HAP-1 (cell line): ENCODE measurements at regions not wholly inside any gene's neighbourhood (a gene's known extent, or its start where the extent isn't known, plus 50 kb on each side); places are given as distances from the start of the nearest gene placed in this dataset.
"Not testable (repeated sequence)": the region's sequence is repeated elsewhere in the genome, so short reads cannot be mapped to it uniquely, and the experiment has no call there.

Experiments used
- DNase-seq, 2 experiments: peaks; one replicate each; pipeline ENCODE4 v3.0.0-alpha.2; 2016 to 2020; ENCODE audit warnings: low spot score in 2 of 2
- H3K27me3 ChIP-seq: fragments of 250-450 bp; sonication (Bioruptor Pico); 2 replicates; pipeline ENCODE4 v1.5.1; 2020; ENCODE audit warnings: low read depth, mild to moderate bottlenecking, moderate library complexity
- H3K36me3 ChIP-seq: fragments of 250-450 bp; sonication (Bioruptor Pico); replicated peaks from 2 replicates; pipeline ENCODE4 v1.5.1; 2020; ENCODE audit warnings: mild to moderate bottlenecking
- H3K4me1 ChIP-seq: fragments of 250-450 bp; sonication (Bioruptor Pico); 2 replicates; pipeline ENCODE4 v1.5.1; 2020; ENCODE audit warnings: mild to moderate bottlenecking
- H3K4me3 ChIP-seq: fragments of 250-450 bp; sonication (Bioruptor Pico); 2 replicates; pipeline ENCODE4 v1.5.1; 2020; ENCODE audit warnings: mild to moderate bottlenecking, moderate library complexity
- H3K9me3 ChIP-seq: fragments of 250-450 bp; sonication (Bioruptor Pico); 2 replicates; pipeline ENCODE4 v1.5.1; 2020; ENCODE audit warnings: mild to moderate bottlenecking, moderate library complexity
- in situ Hi-C: fragments of 300-500 bp; cut with MboI; formaldehyde crosslinking; loops from 3 replicates; pipeline ENCODE4 v1.14.3; 2020; ENCODE audit warnings: low sequenced_read_pairs, inconsistent platforms, mixed read lengths

GRCh38 chr22:46044621-46045458, 67.9 kb upstream of the WNT7B start:
- in situ Hi-C loops: loop anchor here (25.0 kb wide), 1 partner anchor 108 kb away; no protein-coding TSS in a partner anchor
- H3K4me3 ChIP-seq: peak overlapping the region; percentile 30

DNA sequence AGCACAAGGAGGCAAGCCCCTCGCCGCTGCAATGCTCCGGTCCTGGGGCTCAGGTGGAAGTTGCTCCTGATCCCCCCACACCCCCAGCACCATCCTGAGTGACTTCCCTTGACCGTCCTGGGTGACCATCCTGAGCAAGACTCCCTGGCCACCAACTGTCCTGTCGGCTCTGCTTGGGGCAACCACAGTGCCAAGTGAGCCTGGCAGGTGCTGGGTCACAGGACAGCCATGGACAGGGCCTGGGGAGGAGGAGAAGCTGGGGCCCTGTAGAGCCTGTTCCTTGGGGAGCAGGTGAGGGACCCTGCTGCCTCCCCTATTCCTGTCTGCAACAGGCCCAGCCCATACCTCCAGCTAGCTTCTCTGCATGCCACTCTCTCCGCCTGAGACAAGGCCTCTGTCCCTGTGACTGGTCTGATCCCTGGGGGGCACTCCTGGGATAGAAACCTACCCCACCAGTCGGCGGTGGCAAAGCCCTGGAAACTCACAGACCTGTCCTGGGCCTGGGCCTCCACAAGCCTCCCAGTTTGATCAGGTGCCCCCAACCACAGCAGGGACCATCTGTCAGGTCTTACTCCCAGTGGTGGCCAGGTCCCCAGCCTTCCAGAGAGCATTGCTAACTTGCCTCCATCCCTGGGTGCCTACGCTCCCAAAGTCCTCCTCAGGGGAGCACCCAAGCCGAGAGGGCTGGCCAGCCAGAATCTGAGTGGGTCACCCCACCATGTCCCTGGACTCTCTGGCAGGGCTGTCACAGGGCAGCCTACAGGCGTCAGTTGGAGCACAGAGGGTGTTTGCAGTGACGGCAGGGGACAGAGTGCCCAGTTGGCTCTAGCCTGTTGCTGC, 68.7 kb upstream of the WNT7B start:
- H3K4me3 ChIP-seq: peak overlapping the region; percentile 25
- H3K4me1 ChIP-seq: peaks cover 45% of the 10 kb centered on the region
- no peaks in the 10 kb centered on the region for H3K27me3 ChIP-seq
- in situ Hi-C loops: loop anchor here (25.0 kb wide), 1 partner anchor 108 kb away; no protein-coding TSS in a partner anchor
- no peaks in the 10 kb centered on the region for H3K9me3 ChIP-seq
- DNase-seq: no peak
- peaks cover 5% of the 10 kb centered on the region; the same call in 1 of the 2 replicates for H3K36me3 ChIP-seq

More at GRCh38 chr22:46044621-46045458, 67.9 kb upstream of the WNT7B start:
- H3K4me1 ChIP-seq: peaks cover 50% of the 10 kb centered on the region
- H3K27me3 ChIP-seq: no peaks in the 10 kb centered on the region
- peak in 1 of 2 experiments; percentile 57 for DNase-seq
- peaks cover 5% of the 10 kb centered on the region; the same call in 1 of the 2 replicates for H3K36me3 ChIP-seq
- H3K9me3 ChIP-seq: no peaks in the 10 kb centered on the region

- in situ Hi-C loops: loop anchor here (25.0 kb wide), 1 partner anchor 109 kb away; no protein-coding TSS in a partner anchor
- H3K36me3 ChIP-seq: peaks cover 5% of the 10 kb centered on the region; the same call in 1 of the 2 replicates
- no peak for DNase-seq
- no peaks in the 10 kb centered on the region for H3K27me3 ChIP-seq
- no peaks in the 10 kb centered on the region for H3K9me3 ChIP-seq
- H3K4me3 ChIP-seq: no peak overlapping the region
- H3K4me1 ChIP-seq: peaks cover 38% of the 10 kb centered on the region
Measured at GRCh38 chr22:46046299-46046685, 69.3 kb upstream of the WNT7B start.

DNA sequence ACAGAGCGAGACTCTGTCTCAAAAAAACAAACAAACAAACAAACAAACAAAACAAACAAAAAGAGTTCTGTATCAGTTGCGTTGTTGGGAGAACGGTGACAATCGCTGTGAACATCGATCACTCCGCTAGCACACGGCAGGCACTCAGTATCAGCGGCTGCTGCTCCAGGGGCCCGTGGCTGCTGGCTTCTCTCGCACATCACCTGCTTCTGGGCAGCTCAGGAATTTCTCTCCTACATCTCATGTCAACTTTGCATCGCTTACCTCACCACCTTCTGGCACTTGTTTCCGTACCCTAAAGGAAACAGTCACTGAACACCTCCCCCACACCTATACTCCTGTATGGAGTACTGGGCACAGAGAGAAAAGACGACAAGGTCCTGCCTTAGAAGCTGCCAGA, 70.3 kb upstream of the WNT7B start:
- DNase-seq: no peak
- Histone ChIP-seq H3K9me3 (no peaks in the 10 kb centered on the region), H3K27me3 (no peaks in the 10 kb centered on the region), H3K4me1 (peaks cover 29% of the 10 kb centered on the region), H3K4me3 (no peak overlapping the region), H3K36me3 (peaks cover 5% of the 10 kb centered on the region; the same call in 1 of the 2 replicates)
- in situ Hi-C loops: loop anchor here (25.0 kb wide), 1 partner anchor 110 kb away; no protein-coding TSS in a partner anchor

DNA sequence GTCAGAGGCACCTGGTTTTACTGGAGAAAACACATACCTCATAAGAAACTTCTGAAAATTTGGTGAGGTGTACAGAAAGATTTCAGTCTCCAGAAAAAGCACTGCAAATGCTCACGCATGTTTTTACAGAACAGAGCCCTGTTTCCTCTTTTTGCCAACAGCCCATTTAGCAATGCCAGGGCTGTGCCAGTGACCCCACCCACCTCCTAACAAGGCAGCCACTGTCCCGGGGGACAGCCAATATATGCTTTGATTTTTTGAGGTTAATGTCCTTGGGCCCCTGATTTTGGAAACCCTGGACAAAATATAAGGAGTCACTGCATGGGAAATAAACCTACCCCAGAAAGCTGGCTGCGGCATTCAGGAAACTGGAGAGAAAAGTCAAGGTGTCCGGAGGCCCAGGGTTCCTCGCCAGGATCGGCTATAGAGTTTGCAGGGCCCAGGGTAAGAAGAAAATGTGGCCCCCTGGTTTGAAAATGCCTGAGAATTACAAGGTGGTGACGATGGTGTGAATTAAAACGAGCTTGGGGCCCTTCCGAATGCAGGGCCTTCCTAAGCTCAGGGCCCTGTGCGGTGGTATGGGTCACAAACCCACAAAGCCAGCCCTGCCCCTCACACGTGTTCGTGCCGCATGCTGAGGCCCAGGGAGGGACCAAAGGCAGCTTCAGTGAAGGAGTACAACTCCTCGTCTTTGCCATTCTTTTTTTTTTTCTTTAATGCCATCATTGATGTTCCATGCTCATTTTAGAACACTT, 71.1 kb upstream of the WNT7B start:
- Histone ChIP-seq H3K36me3 (no peaks in the 10 kb centered on the region), H3K4me3 (no peak overlapping the region), H3K4me1 (peaks cover 25% of the 10 kb centered on the region), H3K27me3 (no peaks in the 10 kb centered on the region), H3K9me3 (no peaks in the 10 kb centered on the region)
- no peak for DNase-seq
- in situ Hi-C loops: loop anchor here (25.0 kb wide), 1 partner anchor 111 kb away; no protein-coding TSS in a partner anchor

DNA sequence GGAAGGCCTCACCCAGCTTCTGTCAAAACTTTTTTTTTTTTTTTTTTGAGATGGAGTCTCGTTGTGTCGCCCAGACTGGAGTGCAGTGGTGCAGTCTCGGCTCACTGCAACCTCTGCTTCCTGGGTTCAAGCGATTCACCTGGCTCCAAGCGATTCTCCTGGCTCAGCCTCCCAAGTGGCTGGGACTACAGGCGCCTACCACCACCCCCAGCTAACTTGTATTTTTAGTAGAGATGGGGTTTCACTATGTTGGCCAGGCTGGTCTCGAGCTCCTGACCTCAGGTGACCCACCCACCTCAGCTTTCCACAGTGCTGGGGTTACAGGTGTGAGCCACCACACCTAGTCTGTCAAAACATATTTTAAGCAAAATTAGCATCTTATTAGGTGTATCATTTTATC, 71.7 kb upstream of the WNT7B start:
- H3K4me3 ChIP-seq, H3K27me3 ChIP-seq, H3K9me3 ChIP-seq, DNase-seq, H3K36me3 ChIP-seq: not testable (repeated sequence)
- in situ Hi-C loops: loop anchor here (25.0 kb wide), 1 partner anchor 111 kb away; no protein-coding TSS in a partner anchor
- peaks cover 22% of the 10 kb centered on the region for H3K4me1 ChIP-seq

DNA sequence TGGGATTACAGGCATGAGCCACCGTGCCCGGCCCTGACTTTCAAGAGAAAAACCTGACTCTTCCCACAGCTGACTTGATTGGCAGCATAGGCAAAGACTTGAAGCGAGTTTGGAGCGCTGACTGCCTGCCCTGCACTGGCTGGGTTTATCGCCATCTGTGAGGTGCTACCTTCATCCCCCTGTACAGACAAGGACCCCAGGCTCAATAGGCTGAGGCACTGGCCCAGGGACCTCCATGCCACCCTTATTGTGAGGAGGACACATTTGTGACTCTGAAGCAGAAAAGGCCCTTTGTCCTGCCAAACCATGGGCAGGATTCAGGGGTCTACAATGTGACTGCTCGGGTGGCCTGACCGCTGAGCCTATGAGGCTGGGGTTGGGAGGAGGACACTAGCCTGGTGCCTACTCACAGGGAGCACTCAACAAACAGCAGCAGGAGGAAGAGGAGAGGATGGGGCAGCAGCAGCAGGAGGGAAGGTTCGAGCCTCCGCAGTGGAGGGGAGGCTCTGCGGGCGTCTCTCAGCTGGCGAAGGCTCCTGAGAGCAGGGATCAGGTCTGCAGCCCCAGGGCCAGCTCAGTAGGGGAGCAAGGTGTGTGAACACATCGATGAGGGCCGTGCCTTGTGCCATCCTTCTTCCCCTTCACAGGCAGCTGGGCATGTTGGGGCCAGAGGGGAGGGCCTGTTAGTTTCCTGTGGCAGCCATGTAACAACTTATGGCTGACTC, 72.9 kb upstream of the WNT7B start:
- H3K36me3 ChIP-seq: no peaks in the 10 kb centered on the region
- no peaks in the 10 kb centered on the region for H3K27me3 ChIP-seq
- no peaks in the 10 kb centered on the region for H3K9me3 ChIP-seq
- in situ Hi-C loops: loop anchor here (25.0 kb wide), 1 partner anchor 113 kb away; no protein-coding TSS in a partner anchor
- peaks cover 24% of the 10 kb centered on the region for H3K4me1 ChIP-seq
- no peak for DNase-seq
- H3K4me3 ChIP-seq: no peak overlapping the region

GRCh38 chr22:46050451-46050845, 73.5 kb upstream of the WNT7B start:
- Histone ChIP-seq H3K36me3 (no peaks in the 10 kb centered on the region), H3K27me3 (no peaks in the 10 kb centered on the region), H3K4me1 (peaks cover 25% of the 10 kb centered on the region), H3K9me3 (no peaks in the 10 kb centered on the region), H3K4me3 (no peak overlapping the region)
- no peak for DNase-seq
- in situ Hi-C loops: no loop called here

- Histone ChIP-seq H3K4me1 (peaks cover 27% of the 10 kb centered on the region), H3K4me3 (no peak overlapping the region), H3K36me3 (no peaks in the 10 kb centered on the region), H3K27me3 (no peaks in the 10 kb centered on the region), H3K9me3 (no peaks in the 10 kb centered on the region)
- in situ Hi-C loops: no loop called here
- DNase-seq: no peak
Measured at GRCh38 chr22:46050916-46051614, 74.1 kb upstream of the WNT7B start.

- no peak for DNase-seq
- Histone ChIP-seq H3K27me3 (no peaks in the 10 kb centered on the region), H3K9me3 (no peaks in the 10 kb centered on the region), H3K4me3 (no peak overlapping the region), H3K4me1 (peaks cover 33% of the 10 kb centered on the region), H3K36me3 (no peaks in the 10 kb centered on the region)
- in situ Hi-C loops: no loop called here
Measured at GRCh38 chr22:46051646-46052045, 74.7 kb upstream of the WNT7B start.

- in situ Hi-C loops: no loop called here
- DNase-seq: no peak
- Histone ChIP-seq H3K4me3 (no peak overlapping the region), H3K9me3 (no peaks in the 10 kb centered on the region), H3K4me1 (peaks cover 40% of the 10 kb centered on the region), H3K36me3 (no peaks in the 10 kb centered on the region), H3K27me3 (no peaks in the 10 kb centered on the region)
Measured at GRCh38 chr22:46052331-46052771, 75.4 kb upstream of the WNT7B start.
